Loucy (cell line): ENCODE measurements at regions not wholly inside any gene's neighbourhood (a gene's known extent, or its start where the extent isn't known, plus 50 kb on each side); places are given as distances from the start of the nearest gene placed in this dataset.

Experiments
- H2AFZ ChIP-seq: fragments of 200-600 bp; sonication (generic); 2 replicates; pipeline ENCODE4 v1.6.0; 2016; ENCODE audit warnings: antibody characterized with exemption, mild to moderate bottlenecking, low read length, moderate library complexity
- H3F3A ChIP-seq: fragments of 200-600 bp; 2 replicates; pipeline ENCODE4 v1.6.0; 2016; ENCODE audit warnings: antibody characterized with exemption, low read depth, mild to moderate bottlenecking
- H3K27me3 ChIP-seq: fragments of 200-600 bp; sonication (generic); 2 replicates; pipeline ENCODE4 v1.6.1; 2014; ENCODE audit warnings: low read length, mild to moderate bottlenecking; ENCODE audit not compliant: insufficient read depth, poor library complexity, severe bottlenecking
- H3K36me3 ChIP-seq: fragments of 200-600 bp; sonication (generic); 2 replicates; pipeline ENCODE4 v1.6.1; 2016; ENCODE audit warnings: low read length; ENCODE audit not compliant: insufficient read depth
- H3K4me1 ChIP-seq: fragments of 200-600 bp; sonication (generic); 2 replicates; pipeline ENCODE4 v1.5.1; 2014; ENCODE audit warnings: low read length, mild to moderate bottlenecking; ENCODE audit not compliant: insufficient read depth, poor library complexity, severe bottlenecking
- H3K4me2 ChIP-seq: fragments of 200-600 bp; sonication (generic); 2 replicates; pipeline ENCODE4 v1.6.0; 2014; ENCODE audit warnings: antibody characterized with exemption, low read length, low read depth, mild to moderate bottlenecking; ENCODE audit not compliant: poor library complexity, severe bottlenecking
- H3K4me3 ChIP-seq: fragments of 200-600 bp; sonication (generic); 2 replicates; pipeline ENCODE4 v1.5.1; 2014; ENCODE audit warnings: low read length, mild to moderate bottlenecking, mixed read lengths; ENCODE audit not compliant: poor library complexity, severe bottlenecking
- H3K79me2 ChIP-seq: fragments of 200-600 bp; sonication (generic); 2 replicates; pipeline ENCODE4 v1.6.1; 2014; ENCODE audit warnings: low read length; ENCODE audit not compliant: insufficient read depth
- H3K9ac ChIP-seq: fragments of 200-600 bp; sonication (generic); 2 replicates; pipeline ENCODE4 v1.6.0; 2014; ENCODE audit warnings: mild to moderate bottlenecking, low read depth, low read length, moderate library complexity; ENCODE audit not compliant: poor library complexity, severe bottlenecking
- H3K9me2 ChIP-seq: fragments of 200-600 bp; sonication (generic); replicated peaks from 2 replicates; pipeline ENCODE4 v1.6.1; 2016; ENCODE audit warnings: low read depth, low read length, mixed read lengths
- H3K9me3 ChIP-seq: fragments of 200-600 bp; sonication (generic); 2 replicates; pipeline ENCODE4 v1.6.1; 2014; ENCODE audit warnings: mild to moderate bottlenecking, antibody characterized with exemption, low read length, low read depth; ENCODE audit not compliant: insufficient read depth
- H4K20me1 ChIP-seq: fragments of 200-600 bp; sonication (generic); 2 replicates; pipeline ENCODE4 v1.6.0; 2014; ENCODE audit warnings: antibody characterized with exemption, low read length, mild to moderate bottlenecking; ENCODE audit not compliant: insufficient read depth, poor library complexity, severe bottlenecking
- EZH2phosphoT487 ChIP-seq: fragments of 200-600 bp; IDR thresholded peaks from 2 replicates; pipeline ENCODE4 v1.6.1; 2018; ENCODE audit warnings: antibody characterized with exemption, mild to moderate bottlenecking, moderate library complexity, borderline replicate concordance
- TF ChIP-seq, protein P1 (sequence below): fragments of 200-600 bp; sonication (generic); conservative IDR thresholded peaks from 2 replicates; pipeline ENCODE4 v1.5.1; 2014; ENCODE audit warnings: mild to moderate bottlenecking, antibody characterized with exemption, low read length

DNA sequence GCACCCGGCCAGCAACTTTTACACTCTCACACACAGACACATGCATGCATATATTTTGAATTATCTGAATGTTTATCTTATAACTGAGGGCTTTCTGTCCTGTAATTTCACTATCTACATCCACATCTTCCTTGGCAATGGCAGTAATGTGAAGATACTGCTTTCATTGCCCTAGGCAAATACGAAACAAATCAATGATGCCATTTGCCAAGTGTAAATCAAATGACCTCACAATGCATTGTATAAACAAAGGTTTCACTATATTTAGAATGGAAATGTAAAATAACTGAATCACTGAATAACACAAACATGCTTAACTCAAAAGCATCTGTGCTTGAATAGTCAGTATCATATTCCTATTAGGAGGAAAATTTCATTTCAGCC, 455.6 kb downstream of the TBL1XR1 start:
- Histone ChIP-seq H3K4me1 (no peaks in the 10 kb centered on the region), H2AFZ (no peak overlapping the region), H3K79me2 (no peaks in the 10 kb centered on the region), H3K4me3 (no peak overlapping the region), H3K27me3 (no peaks in the 10 kb centered on the region), H3K9ac (no peak overlapping the region), H3K36me3 (no peaks in the 10 kb centered on the region), H3K4me2 (no peak overlapping the region), H3K9me2 (no peaks in the 10 kb centered on the region), H3K9me3 (no peaks in the 10 kb centered on the region), H4K20me1 (no peaks in the 10 kb centered on the region), H3F3A (no peaks in the 10 kb centered on the region)
- TF ChIP-seq, protein P1, sequence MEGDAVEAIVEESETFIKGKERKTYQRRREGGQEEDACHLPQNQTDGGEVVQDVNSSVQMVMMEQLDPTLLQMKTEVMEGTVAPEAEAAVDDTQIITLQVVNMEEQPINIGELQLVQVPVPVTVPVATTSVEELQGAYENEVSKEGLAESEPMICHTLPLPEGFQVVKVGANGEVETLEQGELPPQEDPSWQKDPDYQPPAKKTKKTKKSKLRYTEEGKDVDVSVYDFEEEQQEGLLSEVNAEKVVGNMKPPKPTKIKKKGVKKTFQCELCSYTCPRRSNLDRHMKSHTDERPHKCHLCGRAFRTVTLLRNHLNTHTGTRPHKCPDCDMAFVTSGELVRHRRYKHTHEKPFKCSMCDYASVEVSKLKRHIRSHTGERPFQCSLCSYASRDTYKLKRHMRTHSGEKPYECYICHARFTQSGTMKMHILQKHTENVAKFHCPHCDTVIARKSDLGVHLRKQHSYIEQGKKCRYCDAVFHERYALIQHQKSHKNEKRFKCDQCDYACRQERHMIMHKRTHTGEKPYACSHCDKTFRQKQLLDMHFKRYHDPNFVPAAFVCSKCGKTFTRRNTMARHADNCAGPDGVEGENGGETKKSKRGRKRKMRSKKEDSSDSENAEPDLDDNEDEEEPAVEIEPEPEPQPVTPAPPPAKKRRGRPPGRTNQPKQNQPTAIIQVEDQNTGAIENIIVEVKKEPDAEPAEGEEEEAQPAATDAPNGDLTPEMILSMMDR, result no peak
- TF ChIP-seq EZH2phosphoT487, result no peak

DNA sequence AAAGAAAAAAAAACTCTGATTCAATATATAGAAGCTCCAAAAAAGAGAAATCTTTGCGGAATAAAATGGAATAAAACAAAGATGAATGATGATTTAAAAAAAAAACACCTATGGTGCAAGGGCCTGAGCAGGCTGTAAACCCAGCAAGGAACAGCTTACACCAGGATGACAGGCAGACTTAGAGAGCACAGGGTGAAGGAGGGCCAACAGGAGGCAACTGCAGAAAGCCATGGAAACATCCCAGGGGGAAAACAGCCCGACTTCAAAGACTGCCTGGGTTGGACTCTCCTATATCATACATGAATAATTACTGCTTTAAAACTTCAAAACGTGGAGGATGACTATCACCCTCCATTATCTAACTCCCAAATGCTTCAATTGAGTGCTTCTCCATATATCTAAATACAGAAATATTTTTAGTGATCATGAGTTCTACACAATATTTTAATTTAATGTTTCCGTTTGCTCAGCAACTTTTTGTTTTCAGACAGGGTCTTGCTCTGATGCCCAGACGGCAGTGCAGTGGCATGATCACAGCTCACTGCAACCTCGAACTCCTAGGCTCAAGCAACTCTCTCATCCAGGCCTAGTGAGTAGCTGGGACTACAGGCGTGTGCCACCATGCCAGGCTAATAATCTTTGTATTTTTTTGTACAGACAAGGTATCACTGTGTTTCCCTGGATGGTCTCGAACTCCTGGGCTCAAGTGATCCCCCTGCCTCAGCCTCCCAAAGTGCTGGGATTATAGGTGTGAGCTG, 456.2 kb downstream of the TBL1XR1 start:
- no peak overlapping the region for H3K4me2 ChIP-seq
- no peaks in the 10 kb centered on the region for H3K36me3 ChIP-seq
- no peaks in the 10 kb centered on the region for H3K9me3 ChIP-seq
- TF ChIP-seq, protein P1, result no peak
- no peak for TF ChIP-seq EZH2phosphoT487
- no peaks in the 10 kb centered on the region for H4K20me1 ChIP-seq
- no peak overlapping the region for H2AFZ ChIP-seq
- H3K9ac ChIP-seq, result no peak overlapping the region
- no peaks in the 10 kb centered on the region for H3K4me1 ChIP-seq
- H3K9me2 ChIP-seq, result no peaks in the 10 kb centered on the region
- H3K79me2 ChIP-seq, result no peaks in the 10 kb centered on the region
- no peaks in the 10 kb centered on the region for H3K27me3 ChIP-seq
- no peaks in the 10 kb centered on the region for H3F3A ChIP-seq
- H3K4me3 ChIP-seq, result no peak overlapping the region

- no peak overlapping the region for H3K9ac ChIP-seq
- no peak overlapping the region for H3K4me3 ChIP-seq
- no peaks in the 10 kb centered on the region for H3F3A ChIP-seq
- no peaks in the 10 kb centered on the region for H3K9me3 ChIP-seq
- no peaks in the 10 kb centered on the region for H3K79me2 ChIP-seq
- H3K9me2 ChIP-seq, result no peaks in the 10 kb centered on the region
- H3K36me3 ChIP-seq, result no peaks in the 10 kb centered on the region
- no peaks in the 10 kb centered on the region for H3K27me3 ChIP-seq
- H3K4me1 ChIP-seq, result no peaks in the 10 kb centered on the region
- H3K4me2 ChIP-seq, result no peak overlapping the region
- H4K20me1 ChIP-seq, result no peaks in the 10 kb centered on the region
- TF ChIP-seq EZH2phosphoT487, result no peak
- TF ChIP-seq, protein P1, result no peak
- H2AFZ ChIP-seq, result no peak overlapping the region
Observed at GRCh38 chr3:176739159-176739558, 458.1 kb downstream of the TBL1XR1 start.
